ENCODE measurements at regions not wholly inside any gene's neighbourhood (a gene's known extent, or its start where the extent isn't known, plus 50 kb on each side); places are given as distances from the start of the nearest gene placed in this dataset.

- TF ChIP-seq SIN3A (IDR thresholded peaks at IDR 0.05; ENCODE audit: borderline replicate concordance, low read depth, low read length) (no peak), ATF1 (CRISPR knock-in tag; IDR thresholded peaks at IDR 0.05) (no peak), ZNF652 (CRISPR knock-in tag; IDR thresholded peaks at IDR 0.05; ENCODE audit: borderline replicate concordance, low read depth) (no peak), ZZZ3 (CRISPR knock-in tag; IDR thresholded peaks at IDR 0.05; ENCODE audit: borderline replicate concordance) (no peak), MATR3 (CRISPR knock-in tag; IDR thresholded peaks at IDR 0.05) (no peak), PRMT3 (CRISPR knock-in tag; IDR thresholded peaks at IDR 0.05; ENCODE audit: borderline replicate concordance, low read depth) (no peak), ZNF382 (CRISPR knock-in tag; IDR thresholded peaks at IDR 0.05; ENCODE audit: borderline replicate concordance) (no peak), RBM22 (optimal IDR thresholded peaks at IDR 0.05; ENCODE audit: low read length) (no peak)
- ChIA-PET POLR2A (no interaction called here), CTCF (ENCODE audit: low intra/inter-chr PET ratio, low total read pairs) (no interaction called here)
- DNase-seq (ENCODE audit: low spot score) = no peak
- ATAC-seq = no peak
- no peaks in the 10 kb centered on the region for H3K27me3 ChIP-seq (ENCODE audit: control insufficient read depth in 1 of 2, insufficient read depth in 2 of 2, low read length in 2 of 2)
- no peaks in the 10 kb centered on the region for H4K20me1 ChIP-seq (ENCODE audit: insufficient read depth, low read length)
- intact Hi-C loops (cut with micrococcal nuclease; ENCODE audit: unreplicated experiment) (no loop called here), in situ Hi-C loops (cut with HindIII; ENCODE audit: extremely low pct_ligation_motif_present, low pct_unique_long_range_greater_than_20kb) (no loop called here)
- H2AFZ ChIP-seq (ENCODE audit: low read length) = no peak overlapping the region
- no peak overlapping the region for H3K9ac ChIP-seq (ENCODE audit: insufficient read depth, low read depth, low read length)
- no TSS peak for BruUV-seq (replicated peaks)
- no peaks in the 10 kb centered on the region for H3K79me2 ChIP-seq (ENCODE audit: insufficient read depth, low read length)
- peaks cover 28% of the 10 kb centered on the region for H3K4me1 ChIP-seq (ENCODE audit: insufficient read depth, low read length)
- no peak for FAIRE-seq
- H3K27ac ChIP-seq (ENCODE audit: extremely low read length, insufficient read depth, low read length) = no peak overlapping the region
- H3K36me3 ChIP-seq (replicated peaks in 1 of 2; ENCODE audit: control insufficient read depth in 1 of 2, insufficient read depth in 2 of 2, low read length in 2 of 2) = no peaks in the 10 kb centered on the region
- 87% methylated on average over 4 of the region's 4 CpGs for WGBS (ENCODE audit: low lambda C conversion rate)
- no peak overlapping the region for H3K4me3 ChIP-seq (replicated peaks in 1 of 3; ENCODE audit: insufficient read depth in 1 of 3, low read depth in 2 of 3, low read length in 3 of 3)
- no peak overlapping the region for H3K4me2 ChIP-seq (ENCODE audit: low read depth, low read length)
- H3K9me3 ChIP-seq (ENCODE audit: low read length) = peaks cover 9% of the 10 kb centered on the region; the same call in 1 of the 2 replicates
Observed at GRCh38 chr10:61139592-61139953, 195.6 kb upstream of the RHOBTB1 start.

DNA sequence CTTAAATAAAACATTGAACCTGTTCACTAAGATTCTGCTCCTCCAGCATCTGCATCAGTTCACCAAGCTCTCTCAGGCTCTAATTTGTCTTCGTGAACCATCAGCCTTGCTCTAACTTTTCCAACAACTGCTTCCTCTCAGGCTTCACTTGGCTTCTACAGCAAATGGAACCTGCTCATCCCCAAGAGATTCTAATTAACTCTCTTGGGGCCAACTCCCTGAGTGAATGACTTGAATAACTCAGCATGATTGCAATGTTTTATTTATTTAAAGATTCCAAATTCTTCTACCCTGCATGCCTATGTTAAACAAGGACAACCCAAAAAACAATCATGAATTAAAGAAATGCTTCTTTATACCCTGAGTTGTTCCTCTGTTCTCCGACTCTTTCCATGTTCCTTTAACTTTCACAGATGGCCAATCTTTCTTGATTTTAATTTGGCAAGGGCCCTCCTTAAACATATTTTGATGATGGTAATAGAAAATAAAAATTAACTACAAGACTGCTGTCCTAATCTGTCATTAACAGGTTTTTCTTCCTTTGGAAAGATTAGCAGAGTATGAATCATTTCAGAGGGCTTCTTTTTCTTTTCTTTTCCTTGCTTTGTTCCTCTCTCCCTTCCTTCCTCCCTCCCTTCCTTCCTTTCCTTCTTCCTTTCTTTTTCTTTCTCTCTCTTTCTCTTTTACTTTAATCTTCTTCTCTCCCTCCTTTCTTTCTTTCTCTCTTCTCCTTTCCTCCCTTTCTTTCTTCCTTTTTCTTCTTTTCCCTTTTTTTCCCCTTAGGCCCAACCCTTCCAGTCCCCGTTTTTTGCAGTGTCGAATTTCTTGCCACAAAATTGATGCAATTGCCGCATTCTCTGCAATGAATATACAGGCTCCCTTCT, 195.0 kb upstream of the RHOBTB1 start:
- no peak overlapping the region for H2AFZ ChIP-seq (ENCODE audit: low read length)
- BruUV-seq (replicated peaks) = no TSS peak
- H3K9me3 ChIP-seq (ENCODE audit: low read length) = peaks cover 9% of the 10 kb centered on the region; the same call in 1 of the 2 replicates
- H3K4me1 ChIP-seq (ENCODE audit: insufficient read depth, low read length) = peaks cover 28% of the 10 kb centered on the region
- H3K27me3 ChIP-seq (ENCODE audit: control insufficient read depth in 1 of 2, insufficient read depth in 2 of 2, low read length in 2 of 2) = no peaks in the 10 kb centered on the region
- no peak for TF ChIP-seq ATF3 (CRISPR knock-in tag; IDR thresholded peaks at IDR 0.05)
- no peak for TF ChIP-seq ZNF749 (CRISPR knock-in tag; IDR thresholded peaks at IDR 0.05; ENCODE audit: borderline replicate concordance)
- TF ChIP-seq PLRG1 (conservative IDR thresholded peaks at IDR 0.05) = 0 out of 2 replicates have a peak, but pooled peaks have one; percentile 44
- TF ChIP-seq REPIN1 (CRISPR knock-in tag; IDR thresholded peaks at IDR 0.05; ENCODE audit: borderline replicate concordance, low read depth) = no peak
- no peak for TF ChIP-seq ZNF274 (CRISPR knock-in tag; IDR thresholded peaks at IDR 0.05)
- no peak for TF ChIP-seq ZNF251 (CRISPR knock-in tag; IDR thresholded peaks at IDR 0.05)
- TF ChIP-seq, protein P1, sequence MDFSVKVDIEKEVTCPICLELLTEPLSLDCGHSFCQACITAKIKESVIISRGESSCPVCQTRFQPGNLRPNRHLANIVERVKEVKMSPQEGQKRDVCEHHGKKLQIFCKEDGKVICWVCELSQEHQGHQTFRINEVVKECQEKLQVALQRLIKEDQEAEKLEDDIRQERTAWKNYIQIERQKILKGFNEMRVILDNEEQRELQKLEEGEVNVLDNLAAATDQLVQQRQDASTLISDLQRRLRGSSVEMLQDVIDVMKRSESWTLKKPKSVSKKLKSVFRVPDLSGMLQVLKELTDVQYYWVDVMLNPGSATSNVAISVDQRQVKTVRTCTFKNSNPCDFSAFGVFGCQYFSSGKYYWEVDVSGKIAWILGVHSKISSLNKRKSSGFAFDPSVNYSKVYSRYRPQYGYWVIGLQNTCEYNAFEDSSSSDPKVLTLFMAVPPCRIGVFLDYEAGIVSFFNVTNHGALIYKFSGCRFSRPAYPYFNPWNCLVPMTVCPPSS (IDR thresholded peaks at IDR 0.05) = no peak
- intact Hi-C loops (cut with micrococcal nuclease; ENCODE audit: unreplicated experiment) = no loop called here
- FAIRE-seq (no peak), ATAC-seq (no peak), DNase-seq (ENCODE audit: low spot score) (no peak)
- ChIA-PET POLR2A (no interaction called here), CTCF (ENCODE audit: low intra/inter-chr PET ratio, low total read pairs) (no interaction called here)
- H3K9ac ChIP-seq (ENCODE audit: insufficient read depth, low read depth, low read length) = no peak overlapping the region
- WGBS (ENCODE audit: low lambda C conversion rate) = 95% methylated on average over 5 of the region's 5 CpGs
- no peaks in the 10 kb centered on the region for H3K79me2 ChIP-seq (ENCODE audit: insufficient read depth, low read length)
- no peak overlapping the region for H3K4me2 ChIP-seq (ENCODE audit: low read depth, low read length)
- in situ Hi-C loops (cut with HindIII; ENCODE audit: extremely low pct_ligation_motif_present, low pct_unique_long_range_greater_than_20kb) = no loop called here
- H3K27ac ChIP-seq (ENCODE audit: extremely low read length, insufficient read depth, low read length) = no peak overlapping the region
- no peak overlapping the region for H3K4me3 ChIP-seq (replicated peaks in 1 of 3; ENCODE audit: insufficient read depth in 1 of 3, low read depth in 2 of 3, low read length in 3 of 3)
- H4K20me1 ChIP-seq (ENCODE audit: insufficient read depth, low read length) = no peaks in the 10 kb centered on the region
- no peaks in the 10 kb centered on the region for H3K36me3 ChIP-seq (replicated peaks in 1 of 2; ENCODE audit: control insufficient read depth in 1 of 2, insufficient read depth in 2 of 2, low read length in 2 of 2)
